Thyroid gland (tissue), 4 donors: ENCODE measurements at regions not wholly inside any gene's neighbourhood (a gene's known extent, or its start where the extent isn't known, plus 50 kb on each side); places are given as distances from the start of the nearest gene placed in this dataset. TPM values are rescaled to one million over a fixed set of nuclear protein-coding genes. Genes with fewer than 3 reads are reported as not detected.

Experiments used
- DNase-seq, 2 donors: peaks; one replicate each; pipeline ENCODE4 v3.0.0-alpha.2; 2019
- H3K27ac ChIP-seq, 3 donors: fragments of 200-600 bp; sonication (generic); 1 replicate in 2 of 3; 2 replicates in 1 of 3; pipeline ENCODE4 v1.5.1; 2016 to 2019; ENCODE audit warnings: mild to moderate bottlenecking in 1 of 3, moderate library complexity in 1 of 3
- H3K27me3 ChIP-seq: fragments of 200-600 bp; sonication (generic); one replicate; pipeline ENCODE4 v1.5.1; 2019
- H3K36me3 ChIP-seq, 2 donors: fragments of 200-600 bp; sonication (generic); one replicate each; pipeline ENCODE4 v1.5.1; 2016 to 2019
- H3K4me1 ChIP-seq, 2 donors: fragments of 200-600 bp; sonication (generic); one replicate each; pipeline ENCODE4 v1.5.1; 2017 to 2019
- H3K4me3 ChIP-seq, 3 donors: fragments of 200-600 bp; sonication (generic); replicated peaks in 1 of 3; 1 replicate in 2 of 3; 2 replicates in 1 of 3; pipeline ENCODE4 v1.5.1; 2016; ENCODE audit warnings: mild to moderate bottlenecking in 1 of 3
- H3K9me3 ChIP-seq: fragments of 200-600 bp; sonication (generic); one replicate; pipeline ENCODE4 v1.5.1; 2017
- CTCF ChIP-seq, 6 experiments: fragments of 200-600 bp in 3 of 6; fragments of 450-650 bp in 3 of 6; sonication (generic) in 3 of 6; IDR thresholded peaks; one replicate each; pipeline ENCODE4 v1.5.1; 2016 to 2019; ENCODE audit warnings: antibody characterized with exemption in 6 of 6, mild to moderate bottlenecking in 2 of 6, inconsistent platforms in 1 of 6, moderate library complexity in 1 of 6
- POLR2A ChIP-seq, 2 donors: fragments of 450-650 bp; IDR thresholded peaks; one replicate each; pipeline ENCODE4 v1.6.1; 2017; ENCODE audit warnings: antibody characterized with exemption in 2 of 2, mild to moderate bottlenecking in 2 of 2, moderate library complexity in 1 of 2
- WGBS, 2 donors: methylation state at CpG; one replicate each; pipeline ENCODE4 v1.1.5; 2017; 5-methylcytosine and 5-hydroxymethylcytosine counted together
- intact Hi-C: fragments of 100-400 bp; cut with DNase I; formaldehyde crosslinking; loops from one replicate; pipeline ENCODE4 v1.15.1; 2023
- small RNA-seq: library from RNA; depleted of rRNA; stranded (forward); fragments of <200 nt; gene quantifications from one replicate; pipeline ENCODE3, GENCODE V24; 2016

DNA sequence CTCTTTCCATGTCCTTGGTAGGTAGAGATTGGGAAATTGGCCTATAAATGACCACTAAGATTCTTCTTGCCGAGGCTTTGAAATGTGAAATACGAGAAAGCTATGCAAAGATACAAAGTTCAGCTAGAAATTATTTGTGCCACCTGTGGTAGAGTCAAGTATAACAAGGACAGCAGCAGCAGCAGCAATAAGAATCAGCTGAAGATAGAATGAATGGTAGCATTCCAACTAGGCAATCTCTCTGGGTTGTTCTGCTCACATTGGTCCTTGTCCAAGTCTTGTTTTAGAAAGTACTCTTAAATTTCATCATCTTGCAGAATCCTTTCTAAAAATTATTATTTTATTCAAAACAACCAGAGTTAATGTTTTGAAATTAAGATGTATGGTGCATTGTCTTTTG is 67.8 kb upstream of the PCDH10 start:
- Histone ChIP-seq H3K9me3 (no peaks in the 10 kb centered on the region), H3K4me1 (no peaks in the 10 kb centered on the region), H3K27ac (no peak overlapping the region), H3K27me3 (no peaks in the 10 kb centered on the region), H3K4me3 (no peak overlapping the region), H3K36me3 (no peaks in the 10 kb centered on the region)
- intact Hi-C loops: no loop called here
- no peak for TF ChIP-seq POLR2A (IDR thresholded peaks at IDR 0.05)
- TF ChIP-seq CTCF (IDR thresholded peaks at IDR 0.05): no peak
- WGBS, 2 donors: 74 to 82% methylated on average over 2 of the region's 2 CpGs
- no peak for DNase-seq

DNA sequence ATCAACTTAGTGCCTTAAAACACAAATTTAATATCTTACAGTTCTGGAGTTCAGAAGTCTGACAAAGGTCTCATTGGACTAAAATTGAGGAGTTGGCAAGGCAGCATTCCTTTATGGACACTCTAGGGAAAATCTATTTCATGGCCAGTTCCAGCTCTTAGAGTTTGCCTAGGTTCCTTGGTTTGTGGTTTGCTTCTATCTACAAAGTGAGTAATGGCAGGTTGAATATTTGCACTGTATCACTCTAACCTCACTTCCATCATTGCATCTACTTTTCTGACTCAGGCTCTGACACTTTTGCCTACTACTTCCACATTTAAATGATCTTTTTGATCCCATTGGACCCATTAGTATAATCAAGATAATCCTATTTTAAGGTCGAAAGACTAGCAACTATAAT is 64.7 kb upstream of the PCDH10 start:
- H3K36me3 ChIP-seq: no peaks in the 10 kb centered on the region
- 91% methylated on average over 1 of the region's 1 CpG for WGBS, 2 donors
- H3K27me3 ChIP-seq: no peaks in the 10 kb centered on the region
- H3K4me3 ChIP-seq: no peak overlapping the region
- intact Hi-C loops: no loop called here
- no peaks in the 10 kb centered on the region for H3K9me3 ChIP-seq
- no peak for DNase-seq
- TF ChIP-seq CTCF (IDR thresholded peaks at IDR 0.05) (no peak), POLR2A (IDR thresholded peaks at IDR 0.05) (no peak)
- no peak overlapping the region for H3K27ac ChIP-seq
- H3K4me1 ChIP-seq: no peaks in the 10 kb centered on the region

DNA sequence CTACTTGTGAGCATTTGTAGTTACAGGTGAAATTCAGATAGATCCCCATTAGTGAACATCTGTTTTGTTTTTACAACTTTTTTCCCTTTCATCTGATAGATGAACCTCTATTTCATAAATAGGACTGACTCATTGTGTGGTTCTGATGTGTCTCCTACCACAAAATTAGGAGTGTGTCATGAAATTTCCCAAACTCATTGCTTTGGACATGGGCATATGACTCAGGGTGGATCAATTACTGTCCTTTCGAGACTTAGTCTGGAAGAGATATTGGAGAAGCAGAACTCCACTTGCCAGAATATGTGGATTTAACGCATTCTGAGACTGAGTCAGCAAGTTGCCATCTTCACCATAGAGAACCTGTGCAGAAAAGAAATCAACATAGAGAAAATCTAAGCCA is 53.5 kb upstream of the PCDH10 start:
- H3K9me3 ChIP-seq: no peaks in the 10 kb centered on the region
- no peak for DNase-seq
- TF ChIP-seq CTCF (IDR thresholded peaks at IDR 0.05) (no peak), POLR2A (IDR thresholded peaks at IDR 0.05) (no peak)
- H3K36me3 ChIP-seq: no peaks in the 10 kb centered on the region
- H3K27ac ChIP-seq: no peak overlapping the region
- H3K27me3 ChIP-seq: no peaks in the 10 kb centered on the region
- H3K4me1 ChIP-seq: no peaks in the 10 kb centered on the region
- WGBS, 2 donors: 91 to 98% methylated on average over 2 of the region's 2 CpGs
- intact Hi-C loops: no loop called here
- no peak overlapping the region for H3K4me3 ChIP-seq

DNA sequence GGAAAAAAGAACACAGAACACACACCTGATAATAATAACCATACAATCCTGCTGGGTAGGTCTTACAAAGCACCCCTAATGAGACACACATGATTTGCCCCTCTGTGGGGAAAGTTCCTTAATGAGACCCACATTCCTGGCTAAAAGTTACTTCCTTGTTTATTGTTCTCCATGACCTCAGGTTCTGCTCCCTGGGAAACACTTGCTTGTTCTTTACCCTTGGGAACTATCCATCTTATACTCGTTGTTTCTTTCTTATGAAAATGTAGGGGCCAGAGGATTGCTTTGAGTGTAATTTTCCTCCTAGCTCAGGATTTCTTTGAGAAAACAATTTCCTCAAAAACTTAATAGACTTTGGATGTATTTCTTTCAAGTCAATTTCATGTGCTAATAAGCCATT is 52.1 kb upstream of the PCDH10 start:
- Histone ChIP-seq H3K4me3 (no peak overlapping the region), H3K9me3 (no peaks in the 10 kb centered on the region), H3K4me1 (no peaks in the 10 kb centered on the region), H3K36me3 (no peaks in the 10 kb centered on the region), H3K27me3 (no peaks in the 10 kb centered on the region), H3K27ac (no peak overlapping the region)
- DNase-seq: no peak
- TF ChIP-seq POLR2A (IDR thresholded peaks at IDR 0.05): no peak
- TF ChIP-seq CTCF (IDR thresholded peaks at IDR 0.05): no peak
- 28 to 29% methylated on average over 1 of the region's 1 CpG for WGBS, 2 donors
- intact Hi-C loops: no loop called here

Small RNAs in the stretch of these regions (small RNA-seq; reads per million reads assigned to genes)
- not detected for gene AC096711.1
